ENCODE measurements at regions not wholly inside any gene's neighbourhood (a gene's known extent, or its start where the extent isn't known, plus 50 kb on each side); places are given as distances from the start of the nearest gene placed in this dataset.
"Not testable (repeated sequence)": the region's sequence is repeated elsewhere in the genome, so short reads cannot be mapped to it uniquely, and the experiment has no call there.

- DNase-seq (ENCODE audit: low spot score), result no peak
- Mint-ChIP-seq H3K4me1 (ENCODE audit: low read depth) (no peaks in the 10 kb centered on the region), H3K4me3 (no peak overlapping the region), H3K27ac (no peak overlapping the region), H3K27me3 (ENCODE audit: insufficient read depth) (peaks cover 5% of the 10 kb centered on the region), H3K36me3 (ENCODE audit: low read depth) (no peaks in the 10 kb centered on the region), H3K9me3 (no peaks in the 10 kb centered on the region)
- intact Hi-C loops (cut with micrococcal nuclease), result no loop called here
Observed at GRCh38 chr10:78602201-78602932, 466.4 kb upstream of the ZMIZ1 start.

GRCh38 chr10:78604286-78604685, 464.5 kb upstream of the ZMIZ1 start:
- no peak overlapping the region for H3K27ac Mint-ChIP-seq
- peaks cover 11% of the 10 kb centered on the region for H3K27me3 Mint-ChIP-seq (ENCODE audit: insufficient read depth)
- H3K4me1 Mint-ChIP-seq (ENCODE audit: low read depth), result no peaks in the 10 kb centered on the region
- intact Hi-C loops (cut with micrococcal nuclease), result no loop called here
- no peaks in the 10 kb centered on the region for H3K36me3 Mint-ChIP-seq (ENCODE audit: low read depth)
- DNase-seq (ENCODE audit: low spot score), result no peak
- peaks cover 5% of the 10 kb centered on the region for H3K9me3 Mint-ChIP-seq
- H3K4me3 Mint-ChIP-seq, result no peak overlapping the region

DNA sequence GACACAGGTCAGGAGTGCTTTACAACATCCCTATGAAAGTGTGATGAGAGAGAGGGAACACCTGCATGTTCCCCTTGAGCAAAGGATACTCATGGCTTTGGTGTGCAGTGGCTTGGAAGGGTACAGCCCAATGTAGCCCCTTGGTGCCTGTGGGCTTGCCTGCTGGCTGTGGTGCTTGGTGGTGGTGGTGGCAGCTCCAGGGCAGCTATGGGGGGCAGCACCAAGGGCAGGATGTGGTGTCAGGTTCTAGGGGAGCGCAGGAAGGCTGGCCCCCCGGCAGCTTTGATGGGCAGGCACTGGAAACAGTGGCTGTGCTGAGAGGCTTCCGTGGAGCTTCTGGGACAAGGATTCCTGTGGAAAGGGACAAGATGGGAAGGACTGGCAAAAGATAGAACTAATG, 464.0 kb upstream of the ZMIZ1 start:
- H3K27ac Mint-ChIP-seq, result no peak overlapping the region
- H3K36me3 Mint-ChIP-seq (ENCODE audit: low read depth), result no peaks in the 10 kb centered on the region
- DNase-seq (ENCODE audit: low spot score), result no peak
- no peak overlapping the region for H3K4me3 Mint-ChIP-seq
- no peaks in the 10 kb centered on the region for H3K4me1 Mint-ChIP-seq (ENCODE audit: low read depth)
- intact Hi-C loops (cut with micrococcal nuclease), result no loop called here
- peaks cover 7% of the 10 kb centered on the region for H3K9me3 Mint-ChIP-seq
- H3K27me3 Mint-ChIP-seq (ENCODE audit: insufficient read depth), result peaks cover 13% of the 10 kb centered on the region

DNA sequence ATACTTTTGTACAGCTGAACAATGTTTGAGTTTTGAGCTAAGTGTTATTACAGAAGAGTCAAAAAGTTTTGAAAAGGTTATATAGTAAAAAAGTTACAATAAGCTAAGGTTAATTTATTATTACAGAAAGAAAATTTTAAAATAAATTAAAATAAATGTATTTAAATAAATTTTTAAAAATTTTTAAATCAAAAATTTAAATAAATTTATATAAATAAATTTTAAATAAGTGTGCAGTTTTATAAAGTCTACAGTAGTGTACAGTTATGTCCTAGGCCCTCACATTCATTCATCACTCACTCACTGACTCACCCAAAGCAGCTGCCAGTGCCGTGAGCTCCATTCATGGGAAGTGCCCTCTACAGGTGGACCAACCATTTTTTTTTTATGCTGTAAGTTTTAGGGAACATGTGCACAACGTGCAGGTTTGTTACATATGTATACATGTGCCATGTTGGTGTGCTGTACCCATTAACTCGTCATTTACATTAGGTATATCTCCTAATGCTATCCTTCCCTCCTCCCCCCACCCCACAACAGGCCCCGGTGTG, 462.9 kb upstream of the ZMIZ1 start:
- Mint-ChIP-seq H3K27me3 (ENCODE audit: insufficient read depth) (peaks cover 13% of the 10 kb centered on the region), H3K36me3 (ENCODE audit: low read depth) (no peaks in the 10 kb centered on the region), H3K4me3 (no peak overlapping the region), H3K9me3 (peaks cover 7% of the 10 kb centered on the region), H3K27ac (no peak overlapping the region), H3K4me1 (ENCODE audit: low read depth) (no peaks in the 10 kb centered on the region)
- intact Hi-C loops (cut with micrococcal nuclease), result no loop called here
- DNase-seq (ENCODE audit: low spot score), result no peak

DNA sequence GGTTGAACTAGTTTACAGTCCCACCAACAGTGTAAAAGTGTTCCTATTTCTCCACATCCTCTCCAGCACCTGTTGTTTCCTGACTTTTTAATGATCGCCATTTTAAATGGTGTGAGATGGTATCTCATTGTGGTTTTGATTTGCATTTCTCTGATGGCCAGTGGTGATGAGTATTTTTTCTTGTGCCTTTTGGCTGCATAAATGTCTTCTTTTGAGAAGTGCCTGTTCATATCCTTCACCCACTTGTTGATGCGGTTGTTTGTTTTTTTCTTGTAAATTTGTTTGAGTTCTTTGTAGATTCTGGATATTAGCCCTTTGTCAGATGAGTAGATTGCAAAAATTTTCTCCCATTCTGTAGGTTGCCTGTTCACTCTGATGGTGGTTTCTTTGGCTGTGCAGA, 462.0 kb upstream of the ZMIZ1 start:
- intact Hi-C loops (cut with micrococcal nuclease); DNase-seq (ENCODE audit: low spot score); H3K36me3 Mint-ChIP-seq (ENCODE audit: low read depth); H3K4me3 Mint-ChIP-seq; H3K27ac Mint-ChIP-seq; H3K9me3 Mint-ChIP-seq; H3K4me1 Mint-ChIP-seq (ENCODE audit: low read depth): not testable (repeated sequence)
- H3K27me3 Mint-ChIP-seq (ENCODE audit: insufficient read depth), result peaks cover 13% of the 10 kb centered on the region

GRCh38 chr10:78609976-78610375, 458.8 kb upstream of the ZMIZ1 start:
- no peak overlapping the region for H3K27ac Mint-ChIP-seq

GRCh38 chr10:78613132-78613531, 455.6 kb upstream of the ZMIZ1 start:
- H3K4me3 Mint-ChIP-seq, result no peak overlapping the region
- no peaks in the 10 kb centered on the region for H3K36me3 Mint-ChIP-seq (ENCODE audit: low read depth)
- H3K9me3 Mint-ChIP-seq, result peaks cover 7% of the 10 kb centered on the region
- peaks cover 9% of the 10 kb centered on the region for H3K27me3 Mint-ChIP-seq (ENCODE audit: insufficient read depth)
- DNase-seq (ENCODE audit: low spot score), result no peak
- no peak overlapping the region for H3K27ac Mint-ChIP-seq
- H3K4me1 Mint-ChIP-seq (ENCODE audit: low read depth), result no peaks in the 10 kb centered on the region
- intact Hi-C loops (cut with micrococcal nuclease), result no loop called here

More at GRCh38 chr10:78609976-78610375, 458.8 kb upstream of the ZMIZ1 start:
- Mint-ChIP-seq H3K27me3 (ENCODE audit: insufficient read depth) (peaks cover 9% of the 10 kb centered on the region), H3K4me1 (ENCODE audit: low read depth) (no peaks in the 10 kb centered on the region), H3K4me3 (no peak overlapping the region), H3K9me3 (peaks cover 7% of the 10 kb centered on the region), H3K36me3 (ENCODE audit: low read depth) (no peaks in the 10 kb centered on the region)
- DNase-seq (ENCODE audit: low spot score), result no peak
- intact Hi-C loops (cut with micrococcal nuclease), result no loop called here

GRCh38 chr10:78614267-78614666, 454.5 kb upstream of the ZMIZ1 start:
- intact Hi-C loops (cut with micrococcal nuclease), result no loop called here
- H3K4me1 Mint-ChIP-seq (ENCODE audit: low read depth), result no peaks in the 10 kb centered on the region

GRCh38 chr10:78614744-78615143, 454.0 kb upstream of the ZMIZ1 start:
- Mint-ChIP-seq H3K4me1 (ENCODE audit: low read depth) (no peaks in the 10 kb centered on the region), H3K36me3 (ENCODE audit: low read depth) (no peaks in the 10 kb centered on the region), H3K27me3 (ENCODE audit: insufficient read depth) (peaks cover 4% of the 10 kb centered on the region), H3K27ac (no peak overlapping the region), H3K9me3 (no peaks in the 10 kb centered on the region), H3K4me3 (no peak overlapping the region)
- DNase-seq (ENCODE audit: low spot score), result no peak
- intact Hi-C loops (cut with micrococcal nuclease), result no loop called here

More at GRCh38 chr10:78614267-78614666, 454.5 kb upstream of the ZMIZ1 start:
- DNase-seq (ENCODE audit: low spot score), result no peak
- H3K4me3 Mint-ChIP-seq, result no peak overlapping the region
- peaks cover 5% of the 10 kb centered on the region for H3K27me3 Mint-ChIP-seq (ENCODE audit: insufficient read depth)
- peaks cover 2% of the 10 kb centered on the region for H3K9me3 Mint-ChIP-seq
- H3K27ac Mint-ChIP-seq, result no peak overlapping the region
- no peaks in the 10 kb centered on the region for H3K36me3 Mint-ChIP-seq (ENCODE audit: low read depth)

DNA sequence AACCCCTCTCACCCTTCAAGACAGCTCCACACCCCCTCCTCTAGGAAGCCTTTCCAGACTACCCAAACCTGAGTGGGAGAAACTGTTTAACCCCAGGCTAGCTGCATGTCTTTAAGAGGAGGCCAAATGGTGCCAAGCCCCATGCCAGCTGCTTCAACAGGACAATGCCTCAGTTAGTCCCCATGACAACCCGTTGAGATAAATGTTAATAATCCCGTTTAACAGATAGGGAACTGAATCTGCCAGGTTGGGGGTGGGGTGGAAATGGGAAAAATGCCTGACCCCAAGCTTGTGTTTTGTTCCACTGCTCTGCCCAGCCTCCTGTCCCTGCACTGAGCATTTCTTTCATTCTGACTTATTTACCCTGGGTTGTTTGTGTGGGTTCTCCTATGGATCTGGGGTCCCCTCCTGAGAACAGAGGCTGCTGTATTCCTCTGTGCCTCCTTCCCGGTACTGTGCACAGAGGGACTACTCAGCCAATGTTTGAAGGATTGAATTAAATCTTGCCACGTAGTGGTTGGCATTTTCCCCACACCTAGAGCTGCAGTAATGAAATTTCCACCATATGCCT, 452.6 kb upstream of the ZMIZ1 start:
- H3K36me3 Mint-ChIP-seq (ENCODE audit: low read depth), result no peaks in the 10 kb centered on the region
- no peaks in the 10 kb centered on the region for H3K9me3 Mint-ChIP-seq
- no peak overlapping the region for H3K4me3 Mint-ChIP-seq
- H3K4me1 Mint-ChIP-seq (ENCODE audit: low read depth), result no peaks in the 10 kb centered on the region
- intact Hi-C loops (cut with micrococcal nuclease), result no loop called here
- H3K27ac Mint-ChIP-seq, result no peak overlapping the region
- no peak for DNase-seq (ENCODE audit: low spot score)
- peaks cover 4% of the 10 kb centered on the region for H3K27me3 Mint-ChIP-seq (ENCODE audit: insufficient read depth)

- peaks cover 4% of the 10 kb centered on the region for H3K27me3 Mint-ChIP-seq (ENCODE audit: insufficient read depth)
- H3K4me1 Mint-ChIP-seq (ENCODE audit: low read depth), result no peaks in the 10 kb centered on the region
Observed at GRCh38 chr10:78617115-78617514, 451.7 kb upstream of the ZMIZ1 start.

GRCh38 chr10:78617631-78618030, 451.1 kb upstream of the ZMIZ1 start:
- Mint-ChIP-seq H3K9me3 (no peaks in the 10 kb centered on the region), H3K4me3 (no peak overlapping the region), H3K27me3 (ENCODE audit: insufficient read depth) (peaks cover 4% of the 10 kb centered on the region), H3K4me1 (ENCODE audit: low read depth) (no peaks in the 10 kb centered on the region), H3K36me3 (ENCODE audit: low read depth) (no peaks in the 10 kb centered on the region), H3K27ac (no peak overlapping the region)
- no peak for DNase-seq (ENCODE audit: low spot score)
- intact Hi-C loops (cut with micrococcal nuclease), result no loop called here

More at GRCh38 chr10:78617115-78617514, 451.7 kb upstream of the ZMIZ1 start:
- H3K9me3 Mint-ChIP-seq, result no peaks in the 10 kb centered on the region
- H3K27ac Mint-ChIP-seq, result no peak overlapping the region
- no peaks in the 10 kb centered on the region for H3K36me3 Mint-ChIP-seq (ENCODE audit: low read depth)
- no peak for DNase-seq (ENCODE audit: low spot score)
- no peak overlapping the region for H3K4me3 Mint-ChIP-seq
- intact Hi-C loops (cut with micrococcal nuclease), result no loop called here

DNA sequence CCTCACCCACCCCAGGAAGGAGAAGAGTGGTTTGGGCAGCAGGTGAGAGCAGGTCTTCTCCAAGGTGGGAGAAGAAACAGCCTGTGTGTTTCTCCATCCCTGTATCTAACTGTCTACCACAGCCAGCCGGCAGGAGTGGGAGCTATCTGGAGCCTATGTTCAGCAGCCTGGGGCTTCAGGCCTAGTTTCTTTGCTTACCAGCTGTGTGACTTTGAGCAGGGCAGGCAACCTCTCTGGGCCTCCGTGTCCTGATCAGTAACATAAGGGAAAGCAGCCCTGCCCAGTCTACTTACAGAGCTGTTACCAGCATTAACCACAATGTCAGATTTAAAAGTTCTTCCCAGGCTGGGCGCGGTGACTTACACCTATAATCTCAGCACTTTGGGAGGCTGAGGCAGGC, 450.7 kb upstream of the ZMIZ1 start:
- peaks cover 7% of the 10 kb centered on the region for H3K27me3 Mint-ChIP-seq (ENCODE audit: insufficient read depth)
- H3K27ac Mint-ChIP-seq, result no peak overlapping the region
- H3K9me3 Mint-ChIP-seq, result no peaks in the 10 kb centered on the region
- no peak overlapping the region for H3K4me3 Mint-ChIP-seq
- H3K36me3 Mint-ChIP-seq (ENCODE audit: low read depth), result no peaks in the 10 kb centered on the region
- H3K4me1 Mint-ChIP-seq (ENCODE audit: low read depth), result no peaks in the 10 kb centered on the region
- intact Hi-C loops (cut with micrococcal nuclease), result no loop called here
- DNase-seq (ENCODE audit: low spot score), result no peak

All from activated T-helper 1 cell treated with anti-CD3 and anti-CD28 coated beads, Interleukin-12 subunit alpha, Interleukin-12 subunit beta, Interleukin-2, Interleukin-4 antibody, amounts not matched to agents 30 ng/mL and 10 ng/mL and 1 ng/mL, durations not matched to agents 14 hours and 24 hours and 36 hours (primary cell).